ENCODE measurements at regions not wholly inside any gene's neighbourhood (a gene's known extent, or its start where the extent isn't known, plus 50 kb on each side); places are given as distances from the start of the nearest gene placed in this dataset.
"Not testable (repeated sequence)": the region's sequence is repeated elsewhere in the genome, so short reads cannot be mapped to it uniquely, and the experiment has no call there.

DNA sequence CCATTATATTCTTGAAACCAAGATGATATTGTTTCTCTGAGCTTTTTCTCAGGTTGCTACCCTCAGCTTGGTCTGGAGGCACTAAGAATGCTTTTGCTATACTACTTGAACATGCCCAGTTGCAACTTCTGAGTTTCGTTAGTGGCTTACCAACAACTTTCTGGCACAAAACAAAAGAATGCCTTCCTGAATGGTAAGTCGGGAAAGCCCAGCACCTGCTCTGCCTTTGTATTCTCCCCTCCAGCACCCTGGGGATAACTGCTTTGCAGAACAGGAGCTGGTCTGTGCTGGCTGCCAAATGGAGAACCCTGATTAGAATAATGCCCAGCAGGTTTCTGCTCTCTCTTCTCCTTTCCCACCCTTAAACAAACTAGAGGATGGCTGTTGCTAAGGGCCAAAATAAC is 149.3 kb downstream of the TGFB2 start:
- DNase-seq (ENCODE audit: extremely low read depth in 1 of 11, low read depth in 9 of 11, low spot score in 4 of 11) = no peak

DNA sequence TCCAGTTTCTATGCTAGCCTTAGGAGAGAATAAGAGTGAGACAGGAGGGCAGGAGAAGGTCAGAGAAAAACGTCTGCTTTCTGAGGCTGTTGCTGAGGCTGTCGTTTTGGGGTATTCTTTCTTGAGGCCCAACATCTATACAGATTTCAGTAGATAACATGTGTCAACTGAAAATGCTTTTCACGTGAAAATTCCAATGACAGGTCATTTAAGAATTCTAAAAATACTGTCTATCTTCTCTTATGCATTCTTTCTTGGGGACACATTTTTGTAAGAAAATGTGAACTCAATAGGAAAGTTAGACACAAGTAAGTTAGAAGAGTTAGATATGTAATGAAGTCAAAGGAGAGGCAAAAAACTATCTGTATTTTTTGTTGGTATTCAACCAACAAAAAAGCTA is 150.8 kb downstream of the TGFB2 start:
- no peak for DNase-seq (ENCODE audit: extremely low read depth in 1 of 11, low read depth in 9 of 11, low spot score in 4 of 11)

DNA sequence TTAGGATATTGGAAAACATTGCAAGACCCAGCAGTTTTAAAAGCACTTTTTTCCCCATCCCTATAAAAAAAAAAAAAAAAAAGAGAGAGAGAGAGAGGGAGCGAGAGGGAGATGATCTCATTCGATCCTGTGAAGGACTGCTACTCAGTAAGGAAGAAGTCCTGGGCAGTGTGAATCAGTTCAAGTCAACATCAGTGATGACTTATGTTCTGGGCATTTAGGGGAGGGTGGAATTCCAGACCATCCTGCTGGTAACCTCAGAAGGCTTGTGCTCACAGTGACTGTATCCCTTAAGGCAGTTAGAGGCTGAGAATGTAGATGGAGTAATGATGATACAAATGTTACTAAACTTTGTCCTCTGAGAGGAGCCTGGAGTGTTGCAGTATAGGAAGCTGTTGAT is 151.4 kb downstream of the TGFB2 start:
- DNase-seq (ENCODE audit: extremely low read depth in 1 of 11, low read depth in 9 of 11, low spot score in 4 of 11) = no peak

DNA sequence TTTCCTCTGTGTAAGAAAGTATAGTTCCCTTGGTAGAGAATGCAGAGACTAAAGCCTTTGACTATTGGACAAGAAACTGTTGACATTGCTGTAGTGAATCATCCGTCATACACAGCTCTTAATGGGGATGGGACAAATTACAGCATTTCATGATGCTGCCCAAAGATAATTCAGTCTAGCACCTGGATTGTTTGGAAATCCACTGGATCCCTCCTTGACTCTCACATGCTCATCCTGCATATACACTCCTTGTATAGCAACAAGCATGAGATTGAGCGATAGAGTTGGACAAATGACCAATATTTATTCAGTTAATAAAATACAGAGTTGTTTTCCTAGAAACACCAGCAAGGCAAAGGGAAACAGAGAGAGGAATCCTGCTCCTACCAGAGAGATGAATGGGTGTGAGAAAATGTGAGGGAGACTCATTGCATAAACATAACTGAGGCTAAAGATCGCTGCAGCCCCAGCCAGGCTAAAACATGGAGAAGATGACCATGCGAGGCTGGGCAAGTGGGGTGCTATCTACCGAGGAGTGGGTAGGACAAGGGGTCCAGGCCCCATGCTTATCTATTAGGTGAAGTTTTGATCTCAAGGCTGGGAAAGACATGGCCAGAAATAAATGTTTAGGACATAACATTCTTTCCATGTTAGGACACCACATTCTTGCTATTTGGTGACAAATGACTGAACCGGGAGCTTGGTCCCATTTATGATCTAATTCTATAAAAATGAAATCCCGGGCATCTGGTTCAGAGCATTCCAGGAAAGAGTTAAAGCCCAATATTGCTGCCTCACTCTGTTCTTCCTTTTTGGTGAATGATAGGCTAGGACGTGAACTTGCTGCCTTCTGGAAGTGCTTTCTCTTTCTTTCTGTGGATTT is 153.2 kb downstream of the TGFB2 start:
- no peak for DNase-seq (ENCODE audit: extremely low read depth in 1 of 11, low read depth in 9 of 11, low spot score in 4 of 11)

DNA sequence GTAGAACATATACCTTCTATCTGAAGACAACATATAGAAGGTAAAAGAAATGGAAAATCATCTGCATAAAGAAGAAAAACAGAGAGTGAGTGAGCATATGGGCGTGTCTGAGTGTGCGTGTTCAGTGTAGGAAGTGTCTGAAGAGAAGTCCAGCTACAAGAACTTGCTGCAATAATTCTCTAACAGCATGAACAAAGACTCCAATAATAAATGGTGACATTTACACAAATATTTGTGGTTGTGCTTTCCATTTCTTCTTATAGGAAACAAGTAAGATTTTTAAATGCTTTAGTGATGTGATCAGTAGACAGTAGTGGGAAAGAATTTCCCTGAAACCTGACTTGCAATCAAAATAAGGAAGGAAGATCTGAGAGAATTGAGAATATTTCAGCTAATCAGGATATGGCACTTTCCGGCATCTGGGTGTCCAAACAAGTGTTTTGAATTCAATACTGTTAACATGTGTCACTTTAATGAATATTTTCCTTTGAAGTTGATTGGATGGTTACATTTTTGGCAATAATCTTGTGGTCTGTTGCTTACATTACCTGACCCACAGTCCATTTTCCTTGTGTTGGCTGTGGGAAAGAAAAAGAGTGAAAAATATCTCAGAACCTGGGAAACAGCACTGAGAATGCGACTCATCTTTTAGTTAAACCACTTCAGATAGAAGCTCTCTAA is 154.0 kb downstream of the TGFB2 start:
- no peak for DNase-seq (ENCODE audit: extremely low read depth in 1 of 11, low read depth in 9 of 11, low spot score in 4 of 11)

DNA sequence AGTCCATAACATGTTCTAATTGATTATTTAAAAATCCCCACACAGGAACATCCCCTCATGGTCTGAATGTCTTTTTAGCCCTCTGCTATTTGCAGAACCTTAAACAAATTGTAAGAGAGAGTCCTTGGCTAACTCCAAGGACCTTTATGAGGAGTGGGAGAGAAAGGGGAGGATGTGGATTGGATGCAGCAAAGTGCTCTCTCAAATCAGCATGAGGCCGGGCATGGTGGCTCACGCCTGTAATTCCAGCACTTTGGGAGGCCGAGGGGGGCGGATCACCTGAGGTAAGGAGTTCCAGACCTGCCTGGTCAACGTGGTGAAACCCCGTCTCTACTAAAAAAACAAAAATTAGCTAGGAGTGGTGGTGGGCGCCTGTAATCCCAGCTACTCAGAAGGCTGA is 154.8 kb downstream of the TGFB2 start:
- DNase-seq (ENCODE audit: extremely low read depth in 1 of 11, low read depth in 9 of 11, low spot score in 4 of 11) = no peak

DNA sequence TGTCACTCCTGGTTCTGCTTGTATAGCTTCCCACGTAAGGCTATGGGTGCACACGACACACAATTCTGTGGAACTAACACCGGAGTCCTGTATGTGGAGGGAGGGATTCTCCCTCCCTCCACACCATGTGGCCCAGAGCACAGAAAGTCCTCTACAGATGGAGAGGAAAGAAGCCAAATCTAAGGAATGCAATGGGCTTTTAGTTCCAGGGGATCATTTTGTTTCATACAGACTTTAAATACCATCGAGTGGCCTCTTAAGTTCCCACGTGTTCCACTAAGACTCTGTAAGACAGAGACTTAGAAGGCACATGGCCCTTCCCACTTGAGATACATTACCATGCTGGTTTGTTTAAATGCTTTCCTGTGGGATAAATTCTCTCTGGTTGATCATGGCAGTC is 156.0 kb downstream of the TGFB2 start:
- DNase-seq (ENCODE audit: extremely low read depth in 1 of 11, low read depth in 9 of 11, low spot score in 4 of 11) = no peak

DNA sequence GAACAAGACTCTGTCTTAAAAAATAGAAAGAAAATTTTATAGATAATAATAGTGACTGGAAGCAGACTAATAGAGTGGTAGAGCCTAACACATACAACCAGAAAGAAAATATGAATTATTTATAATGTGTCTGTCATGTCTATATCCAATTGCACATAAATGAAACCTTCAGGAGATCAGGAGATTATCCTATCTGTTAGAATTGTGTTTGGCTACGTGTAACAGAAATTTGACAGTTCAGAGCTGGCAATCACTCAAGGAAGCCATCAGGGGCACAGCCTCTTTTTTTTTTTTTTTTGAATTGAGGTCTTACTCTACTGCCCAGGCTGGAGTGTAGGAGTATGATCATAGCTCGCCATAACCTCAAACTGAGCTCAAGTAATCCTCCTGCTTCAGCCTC is 157.2 kb downstream of the TGFB2 start:
- DNase-seq (ENCODE audit: extremely low read depth in 1 of 11, low read depth in 9 of 11, low spot score in 4 of 11) = no peak

DNA sequence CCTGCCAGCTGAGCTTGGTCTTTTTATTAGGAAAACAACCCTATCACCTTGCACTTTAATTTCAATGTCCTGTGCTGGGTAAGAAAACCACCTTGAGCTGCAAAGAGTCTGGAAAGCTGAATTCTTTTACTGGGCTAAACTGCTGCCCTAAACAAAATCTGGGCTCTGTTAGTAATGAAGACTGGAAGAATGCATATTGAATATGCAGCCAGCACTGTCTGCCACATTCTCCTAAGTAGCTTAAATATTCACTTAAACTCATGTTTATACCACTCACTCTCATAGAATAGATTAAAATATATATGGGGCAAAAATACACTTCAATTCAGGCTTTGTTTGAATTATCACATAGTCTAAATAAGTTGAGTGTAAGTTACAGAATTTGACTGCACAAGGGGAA is 158.0 kb downstream of the TGFB2 start:
- DNase-seq (ENCODE audit: extremely low read depth in 1 of 11, low read depth in 9 of 11, low spot score in 4 of 11) = no peak

DNA sequence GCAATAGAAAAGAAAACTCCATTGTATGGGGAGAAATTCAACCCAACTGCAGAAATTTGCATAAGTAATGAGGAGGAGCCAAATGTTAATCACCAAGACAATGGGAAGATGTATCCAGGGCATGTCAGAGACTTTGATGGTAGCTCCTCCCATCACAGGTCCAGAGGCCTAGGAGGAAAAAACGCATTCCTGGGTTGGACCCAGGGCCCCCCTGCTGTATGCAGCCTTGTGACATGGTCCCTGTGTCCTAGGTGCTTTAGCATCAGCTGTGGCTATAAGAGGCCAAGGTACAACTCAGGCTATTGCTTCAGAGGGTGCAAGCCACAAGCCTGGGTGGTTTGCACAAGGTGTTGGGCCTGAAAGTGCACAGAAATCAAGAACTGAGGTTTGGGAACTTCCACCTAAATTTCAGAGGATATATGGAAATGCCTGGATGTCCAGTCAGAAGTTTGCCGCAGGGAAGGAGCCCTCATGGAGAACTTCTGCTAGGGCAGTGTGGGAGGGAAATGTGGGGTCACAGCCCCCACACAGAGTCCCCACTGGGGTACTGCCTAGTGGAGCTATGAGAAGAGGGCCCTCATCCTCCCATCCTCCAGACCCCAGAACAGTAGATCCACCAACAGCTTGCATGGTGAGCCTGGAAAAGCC is 162.3 kb downstream of the TGFB2 start:
- no peak for DNase-seq (ENCODE audit: extremely low read depth in 1 of 11, low read depth in 9 of 11, low spot score in 4 of 11)

DNA sequence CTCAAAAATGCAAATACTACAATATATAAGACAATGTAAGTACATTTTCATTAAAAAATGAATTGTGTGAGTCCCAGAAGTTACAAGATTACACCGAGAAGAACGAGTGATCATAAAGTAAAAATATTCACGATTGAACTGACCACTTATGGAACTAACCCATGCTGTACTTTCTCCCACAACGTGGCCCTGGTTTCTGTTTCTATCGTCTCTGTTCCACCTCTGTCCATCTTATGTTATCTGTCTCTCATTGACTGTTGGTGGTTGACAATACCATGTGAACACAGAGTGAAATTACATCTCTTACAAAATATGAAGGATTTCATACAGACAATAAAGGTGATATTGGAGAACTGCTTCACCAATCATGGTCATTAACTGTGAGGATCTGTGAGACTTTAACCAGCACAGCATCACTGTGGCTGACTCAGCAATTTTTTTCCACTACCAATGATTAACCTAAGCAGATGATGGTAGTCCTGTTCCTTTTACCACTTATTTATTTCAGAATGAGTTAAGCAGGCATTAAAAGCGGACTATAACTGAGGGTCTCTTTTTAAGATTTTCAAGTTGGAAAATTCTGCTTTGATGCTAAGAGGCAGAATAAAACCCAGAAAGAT is 165.1 kb downstream of the TGFB2 start:
- no peak for DNase-seq (ENCODE audit: extremely low read depth in 1 of 11, low read depth in 9 of 11, low spot score in 4 of 11)

DNA sequence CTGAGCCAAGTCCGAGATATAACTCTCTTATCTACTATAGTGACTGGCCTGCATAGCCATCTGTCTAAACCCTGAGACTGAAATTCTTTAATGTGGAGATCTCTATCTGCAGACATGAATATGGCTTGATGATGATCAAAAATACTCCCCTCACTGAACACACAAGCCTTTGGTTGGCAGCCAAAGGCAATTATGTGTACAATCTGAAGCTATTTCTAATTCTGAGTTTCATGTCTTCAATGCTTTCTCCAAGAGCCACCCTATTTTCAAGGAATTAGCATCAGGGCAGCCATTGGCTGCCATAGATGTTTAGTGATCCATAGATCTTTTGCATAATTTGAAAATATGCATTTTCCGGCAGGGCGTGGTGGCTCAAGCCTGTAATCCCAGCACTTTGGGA is 168.2 kb downstream of the TGFB2 start:
- no peak for DNase-seq (ENCODE audit: extremely low read depth in 1 of 11, low read depth in 9 of 11, low spot score in 4 of 11)

DNA sequence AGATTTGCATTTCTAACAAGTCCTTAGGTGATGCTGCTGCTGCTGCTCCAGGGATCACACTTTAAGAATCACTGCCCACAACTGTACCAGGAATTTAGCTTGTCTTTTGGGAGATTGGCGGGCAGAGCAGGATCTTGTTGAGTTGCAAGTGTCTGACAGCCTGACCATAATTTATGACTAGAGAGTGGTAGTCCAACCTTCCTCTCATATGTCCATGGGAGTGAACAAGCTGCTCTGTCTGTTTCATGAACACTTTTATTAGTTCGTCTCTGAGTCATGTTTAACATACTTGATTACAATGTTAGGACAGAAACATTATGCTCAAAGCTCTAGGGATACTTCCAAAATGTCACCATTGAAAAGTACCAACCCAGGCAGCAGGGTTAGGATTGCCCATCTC is 169.6 kb downstream of the TGFB2 start:
- DNase-seq (ENCODE audit: extremely low read depth in 1 of 11, low read depth in 9 of 11, low spot score in 4 of 11) = no peak

DNA sequence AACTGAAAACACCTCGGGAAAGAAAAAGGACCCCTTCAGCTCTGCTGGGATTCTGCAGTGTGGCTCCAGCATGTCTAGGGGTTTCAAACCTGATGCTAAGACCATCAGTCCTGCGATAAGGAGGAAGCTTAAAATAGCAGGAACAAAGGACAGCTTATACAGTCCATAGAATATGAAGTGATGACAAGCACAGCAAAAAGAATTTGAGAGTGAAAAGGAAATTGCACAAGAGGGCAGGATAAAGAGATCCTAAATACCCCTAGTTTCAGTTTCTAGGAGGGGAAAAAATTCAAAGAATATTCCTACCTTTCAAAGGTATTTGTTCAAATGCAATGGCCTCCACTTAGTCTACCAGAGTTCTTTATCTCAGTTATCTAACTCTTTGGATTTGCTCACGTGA is 171.4 kb downstream of the TGFB2 start:
- DNase-seq (ENCODE audit: extremely low read depth in 1 of 11, low read depth in 9 of 11, low spot score in 4 of 11) = no peak

DNA sequence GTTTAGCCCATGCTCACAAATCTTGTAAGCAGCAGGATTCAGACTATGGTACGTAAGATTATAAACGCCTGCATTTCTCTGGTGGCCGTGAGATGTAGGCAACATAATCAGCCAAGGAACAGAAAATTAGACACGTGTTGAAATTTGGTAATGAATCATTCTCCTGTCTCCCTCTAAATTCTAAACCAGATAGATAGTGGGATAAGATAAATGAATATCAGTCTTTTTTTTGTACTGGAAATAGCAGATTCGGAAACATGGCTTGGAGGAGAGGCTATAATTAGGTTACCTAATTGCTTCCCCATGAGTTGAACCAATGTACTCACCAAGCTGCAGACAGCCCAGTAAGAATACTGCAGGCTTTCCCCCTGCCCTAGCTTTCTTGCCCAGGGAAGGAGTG is 172.3 kb downstream of the TGFB2 start:
- DNase-seq (ENCODE audit: extremely low read depth in 1 of 11, low read depth in 9 of 11, low spot score in 4 of 11) = no peak

DNA sequence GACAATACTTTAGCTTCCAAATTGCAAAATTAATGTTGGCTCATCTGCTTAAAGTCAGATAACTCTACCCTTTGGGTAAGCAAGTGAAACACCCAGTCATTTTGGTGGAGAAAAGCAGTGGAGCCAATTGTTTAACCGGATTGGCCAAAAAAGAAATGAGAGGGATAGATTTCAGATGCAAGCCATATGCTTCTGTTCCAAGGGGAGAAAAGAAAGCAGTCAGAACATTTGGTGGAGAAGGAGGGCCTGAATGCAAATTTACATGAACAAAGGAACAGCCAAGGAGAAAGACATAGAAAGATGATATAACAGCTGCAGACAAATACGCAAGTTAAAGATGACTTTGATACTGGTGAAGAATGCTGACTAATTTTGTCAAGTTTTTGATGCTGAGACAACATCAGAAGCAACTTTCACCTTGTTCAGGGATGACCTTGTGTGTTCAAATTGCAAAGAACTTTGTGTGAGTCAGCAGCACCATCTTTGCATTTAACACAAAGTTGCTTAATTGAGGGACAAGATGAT is 173.1 kb downstream of the TGFB2 start:
- no peak for DNase-seq (ENCODE audit: extremely low read depth in 1 of 11, low read depth in 9 of 11, low spot score in 4 of 11)

DNA sequence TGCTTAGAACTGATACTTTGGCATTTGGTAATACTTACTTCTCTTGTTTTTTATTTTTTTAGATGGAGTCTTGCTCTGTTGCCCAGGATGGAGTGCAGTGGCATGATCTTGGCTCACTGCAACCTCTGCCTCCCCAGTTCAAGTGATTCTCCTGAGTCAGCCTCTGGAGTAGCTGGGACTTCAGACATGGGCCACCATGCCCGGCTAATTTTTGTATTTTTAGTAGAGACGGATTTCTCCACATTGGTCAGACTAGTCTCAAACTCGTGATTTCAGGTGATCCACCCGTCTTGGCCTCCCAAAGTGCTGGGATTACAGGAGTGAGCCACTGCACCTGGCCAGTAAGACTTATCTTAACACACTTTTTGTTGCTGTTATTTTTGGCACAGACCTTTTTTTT is 175.5 kb downstream of the TGFB2 start:
- DNase-seq (ENCODE audit: extremely low read depth in 1 of 11, low read depth in 9 of 11, low spot score in 4 of 11) = not testable (repeated sequence)

DNA sequence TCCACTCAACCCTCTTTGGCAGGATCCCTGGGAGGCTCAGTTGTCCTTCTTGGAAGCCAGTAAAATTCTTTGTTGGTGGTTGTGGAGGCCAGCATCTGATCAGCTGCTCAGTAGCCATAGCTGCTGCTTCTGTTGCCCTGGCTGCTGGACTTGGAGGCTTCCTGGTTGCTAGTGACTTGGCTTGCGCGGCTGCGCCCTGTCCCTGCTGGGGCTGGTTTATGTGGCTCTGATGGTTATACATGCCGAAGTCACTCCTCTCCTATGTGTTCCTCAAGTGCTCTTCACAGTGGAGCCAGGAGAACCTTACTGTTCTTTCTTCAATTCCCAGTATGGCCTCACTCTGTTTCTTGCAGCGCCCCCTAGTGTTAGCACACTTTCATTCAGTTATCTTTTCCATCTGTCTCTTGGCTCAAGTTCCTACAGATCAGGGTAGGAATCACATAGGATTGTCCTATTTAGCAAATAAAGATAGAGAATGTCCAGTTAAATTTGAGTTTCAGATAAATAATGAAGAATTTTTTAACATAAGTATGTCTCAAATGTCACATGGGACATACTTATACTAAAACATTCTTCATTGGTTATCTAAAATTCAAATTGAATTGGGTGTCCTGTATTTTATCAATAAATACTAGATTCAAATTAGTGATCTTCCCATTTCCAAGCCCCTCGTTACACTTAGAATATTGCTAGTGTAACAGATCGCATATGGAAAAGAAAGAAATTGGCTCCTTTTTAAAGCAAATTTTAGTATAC is 176.5 kb downstream of the TGFB2 start:
- no peak for DNase-seq (ENCODE audit: extremely low read depth in 1 of 11, low read depth in 9 of 11, low spot score in 4 of 11)

DNA sequence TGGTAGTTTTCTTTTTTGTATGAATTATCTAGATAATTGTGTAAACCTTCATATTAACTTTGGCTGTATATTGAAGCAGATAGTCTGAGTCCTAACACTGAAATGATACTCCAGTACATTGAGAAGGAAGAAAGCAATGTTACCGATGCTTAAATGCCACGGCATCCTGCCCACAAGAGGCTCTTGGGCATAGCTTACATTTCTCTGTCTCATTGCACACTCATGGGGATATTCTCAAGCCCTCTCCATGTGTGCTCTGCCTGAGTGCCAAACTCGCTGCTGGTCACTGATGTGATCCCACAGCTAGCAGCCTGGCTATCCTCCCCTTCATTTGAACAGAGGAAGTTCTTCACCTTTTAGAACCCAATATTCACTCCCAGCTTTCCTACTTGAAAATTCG is 179.4 kb downstream of the TGFB2 start:
- DNase-seq (ENCODE audit: extremely low read depth in 1 of 11, low read depth in 9 of 11, low spot score in 4 of 11) = no peak
